Smooth muscle cell (in vitro differentiated cells): ENCODE measurements at regions not wholly inside any gene's neighbourhood (a gene's known extent, or its start where the extent isn't known, plus 50 kb on each side); places are given as distances from the start of the nearest gene placed in this dataset.

Experiments
- DNase-seq: peaks from one replicate; lab custom pipeline; 2025; ENCODE audit not compliant: unreplicated experiment; lab: John Stamatoyannopoulos, UW
- H2AFZ ChIP-seq: fragments of 200-600 bp; sonication (generic); 2 replicates; pipeline ENCODE4 v1.6.0; 2016; ENCODE audit warnings: antibody characterized with exemption, low read depth, mild to moderate bottlenecking
- H3F3A ChIP-seq: fragments of 200-600 bp; sonication (generic); 2 replicates; pipeline ENCODE4 v1.6.0; 2017; ENCODE audit warnings: antibody characterized with exemption, low read depth
- H3K27ac ChIP-seq: fragments of 200-600 bp; sonication (generic); 2 replicates; pipeline ENCODE4 v1.5.1; 2016; ENCODE audit warnings: low read depth, mild to moderate bottlenecking
- H3K27me3 ChIP-seq: fragments of 200-600 bp; sonication (generic); 2 replicates; pipeline ENCODE4 v1.6.1; 2016; ENCODE audit warnings: low read depth, mild to moderate bottlenecking
- H3K36me3 ChIP-seq: fragments of 200-600 bp; sonication (generic); 2 replicates; pipeline ENCODE4 v1.5.1; 2016; ENCODE audit warnings: low read depth
- H3K4me1 ChIP-seq: fragments of 200-600 bp; sonication (generic); 2 replicates; pipeline ENCODE4 v1.5.1; 2016; ENCODE audit warnings: low read depth
- H3K4me2 ChIP-seq: fragments of 200-600 bp; sonication (generic); 2 replicates; pipeline ENCODE4 v1.6.0; 2016; ENCODE audit warnings: mild to moderate bottlenecking
- H3K4me3 ChIP-seq: fragments of 200-600 bp; sonication (generic); 2 replicates; pipeline ENCODE4 v1.5.1; 2016; ENCODE audit warnings: mild to moderate bottlenecking
- H3K79me2 ChIP-seq: fragments of 200-600 bp; sonication (generic); 2 replicates; pipeline ENCODE4 v1.6.0; 2016; ENCODE audit warnings: low read depth, mild to moderate bottlenecking
- H3K9ac ChIP-seq: fragments of 200-600 bp; sonication (generic); 2 replicates; pipeline ENCODE4 v1.6.0; 2016; ENCODE audit warnings: low read depth
- H3K9me3 ChIP-seq: fragments of 200-600 bp; sonication (generic); replicated peaks from 2 replicates; pipeline ENCODE4 v1.5.1; 2016; ENCODE audit warnings: low read depth
- H4K20me1 ChIP-seq: fragments of 200-600 bp; sonication (generic); 2 replicates; pipeline ENCODE4 v1.6.0; 2016; ENCODE audit warnings: low read depth
- CTCF ChIP-seq: fragments of 200-600 bp; sonication (generic); IDR thresholded peaks from 2 replicates; pipeline ENCODE4 v1.5.1; 2017; ENCODE audit warnings: borderline replicate concordance, mild to moderate bottlenecking, antibody characterized with exemption; ENCODE audit not compliant: insufficient read depth, poor library complexity, severe bottlenecking
- WGBS: methylation state at CpG from one replicate; pipeline ENCODE4 v1.1.7; 2016; ENCODE audit warnings: low lambda C conversion rate; 5-methylcytosine and 5-hydroxymethylcytosine counted together

GRCh38 chr4:134645778-134646177, 444.2 kb upstream of the PABPC4L start:
- no peaks in the 10 kb centered on the region for H3K4me1 ChIP-seq
- H3K9me3 ChIP-seq = no peaks in the 10 kb centered on the region
- peak overlapping the region; percentile 81 for H2AFZ ChIP-seq
- H3K4me2 ChIP-seq = no peak overlapping the region
- no peak for DNase-seq
- H3F3A ChIP-seq = no peaks in the 10 kb centered on the region
- no peak overlapping the region for H3K27ac ChIP-seq
- H3K27me3 ChIP-seq = no peaks in the 10 kb centered on the region
- no peaks in the 10 kb centered on the region for H3K36me3 ChIP-seq
- H3K4me3 ChIP-seq = no peak overlapping the region
- 94% methylated on average over 2 of the region's 2 CpGs for WGBS
- H4K20me1 ChIP-seq = no peaks in the 10 kb centered on the region
- no peaks in the 10 kb centered on the region for H3K79me2 ChIP-seq
- TF ChIP-seq CTCF = no peak
- no peak overlapping the region for H3K9ac ChIP-seq

DNA sequence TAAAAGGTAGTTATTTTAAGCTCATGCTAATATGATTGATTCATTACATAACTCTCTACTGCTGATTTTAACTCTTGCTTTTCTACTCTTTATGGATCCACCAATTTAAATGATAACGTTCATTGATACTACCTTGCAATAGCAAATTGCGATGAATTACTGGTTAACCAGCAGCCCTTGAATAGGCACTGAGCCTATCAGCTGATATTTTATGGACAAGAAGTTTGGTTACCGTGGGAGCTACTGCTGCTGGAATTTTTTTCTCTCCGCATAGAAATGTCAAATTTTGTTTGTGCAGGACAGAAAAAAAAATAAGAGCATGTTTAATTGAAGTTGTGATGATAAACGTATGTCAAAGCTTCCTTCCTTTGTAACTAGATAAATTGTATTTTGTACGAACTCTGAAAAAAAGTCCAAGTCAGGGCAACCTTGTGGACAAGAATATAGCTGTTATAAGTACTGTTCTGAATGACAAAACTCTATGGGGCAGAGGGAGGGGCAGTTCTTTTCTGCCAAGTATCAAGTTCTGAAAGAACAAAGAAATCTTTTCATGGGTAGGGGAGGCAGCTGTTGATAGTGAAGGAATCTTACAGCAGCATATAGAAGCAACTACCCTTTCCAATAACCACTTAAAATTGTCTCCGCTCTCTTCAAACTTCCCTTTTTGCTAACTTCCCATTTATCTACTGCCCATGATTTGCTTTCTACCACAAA, 434.9 kb upstream of the PABPC4L start:
- Histone ChIP-seq H3K9ac (no peak overlapping the region), H4K20me1 (no peaks in the 10 kb centered on the region), H2AFZ (peak overlapping the region; percentile 59), H3K36me3 (no peaks in the 10 kb centered on the region), H3K79me2 (no peaks in the 10 kb centered on the region), H3K4me2 (no peak overlapping the region), H3K4me3 (no peak overlapping the region), H3K4me1 (no peaks in the 10 kb centered on the region), H3K27me3 (no peaks in the 10 kb centered on the region), H3K27ac (no peak overlapping the region), H3F3A (no peaks in the 10 kb centered on the region), H3K9me3 (no peaks in the 10 kb centered on the region)
- no peak for DNase-seq
- TF ChIP-seq CTCF = no peak
- 90% methylated on average over 7 of the region's 7 CpGs for WGBS

- Histone ChIP-seq H3K4me2 (no peak overlapping the region), H3K9me3 (no peaks in the 10 kb centered on the region), H3K9ac (no peak overlapping the region), H3K27me3 (no peaks in the 10 kb centered on the region), H2AFZ (peak overlapping the region; percentile 32), H3K4me3 (no peak overlapping the region), H3K79me2 (no peaks in the 10 kb centered on the region), H3F3A (no peaks in the 10 kb centered on the region), H3K4me1 (no peaks in the 10 kb centered on the region), H3K27ac (no peak overlapping the region), H3K36me3 (no peaks in the 10 kb centered on the region), H4K20me1 (no peaks in the 10 kb centered on the region)
- no peak for DNase-seq
- 90% methylated on average over 7 of the region's 7 CpGs for WGBS
- no peak for TF ChIP-seq CTCF
Measured at GRCh38 chr4:134634301-134634700, 432.7 kb upstream of the PABPC4L start.

DNA sequence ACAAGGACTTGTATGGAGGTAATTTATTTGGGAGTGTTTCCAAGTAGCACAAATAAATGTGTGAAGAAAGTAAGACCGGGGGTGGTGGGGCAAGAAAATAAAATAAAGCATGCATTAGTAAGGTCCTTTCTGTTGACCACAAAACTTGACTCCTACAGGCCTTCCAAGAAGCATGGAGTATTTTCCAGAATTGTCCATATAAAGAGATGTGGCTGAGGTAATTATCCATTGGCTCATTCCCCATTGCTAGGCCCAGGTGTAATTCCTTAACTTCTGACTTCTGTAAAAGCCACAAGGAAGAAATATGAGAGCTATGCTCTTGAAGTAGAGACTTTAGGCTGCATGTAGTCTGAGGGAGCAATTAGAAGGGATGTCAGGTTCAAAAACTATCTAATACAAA, 430.5 kb upstream of the PABPC4L start:
- Histone ChIP-seq H3K4me3 (no peak overlapping the region), H3K9me3 (no peaks in the 10 kb centered on the region), H4K20me1 (no peaks in the 10 kb centered on the region), H3K36me3 (no peaks in the 10 kb centered on the region), H3K9ac (no peak overlapping the region), H3K27ac (no peak overlapping the region), H3K4me1 (peaks cover 4% of the 10 kb centered on the region), H3K79me2 (no peaks in the 10 kb centered on the region), H2AFZ (peak overlapping the region; percentile 26), H3F3A (peaks cover 4% of the 10 kb centered on the region), H3K4me2 (no peak overlapping the region), H3K27me3 (no peaks in the 10 kb centered on the region)
- TF ChIP-seq CTCF = no peak
- no peak for DNase-seq
- WGBS = 76% methylated on average over 1 of the region's 1 CpG
